GM12874 (cell line): ENCODE measurements at regions not wholly inside any gene's neighbourhood (a gene's known extent, or its start where the extent isn't known, plus 50 kb on each side); places are given as distances from the start of the nearest gene placed in this dataset.

Experiments used
- TF ChIP-seq, protein P1 (sequence below): IDR thresholded peaks from 2 replicates; pipeline ENCODE4 v1.5.1; 2011; ENCODE audit warnings: low read depth, mild to moderate bottlenecking, control low read depth, low read length, moderate library complexity; ENCODE audit not compliant: insufficient read depth

DNA sequence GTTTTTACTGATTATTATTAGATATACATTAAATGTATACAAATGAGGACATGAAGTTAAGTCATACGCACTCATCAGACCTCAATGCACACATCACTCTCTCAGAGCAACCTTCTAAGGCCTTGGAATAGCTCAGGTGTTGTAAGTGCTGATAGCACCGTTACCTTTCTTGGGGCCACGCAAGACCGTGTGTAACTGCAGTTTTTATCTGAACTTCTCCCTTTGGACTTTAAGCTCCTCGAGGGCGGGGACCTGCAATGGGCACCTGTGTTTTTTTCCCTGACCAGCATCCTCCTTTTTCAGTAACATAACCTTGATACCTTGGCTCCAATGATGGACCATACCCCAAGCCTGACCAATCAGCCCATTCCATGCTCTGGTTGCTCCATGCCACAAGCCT is 136.5 kb upstream of the TMCC3 start:
- TF ChIP-seq, protein P1, sequence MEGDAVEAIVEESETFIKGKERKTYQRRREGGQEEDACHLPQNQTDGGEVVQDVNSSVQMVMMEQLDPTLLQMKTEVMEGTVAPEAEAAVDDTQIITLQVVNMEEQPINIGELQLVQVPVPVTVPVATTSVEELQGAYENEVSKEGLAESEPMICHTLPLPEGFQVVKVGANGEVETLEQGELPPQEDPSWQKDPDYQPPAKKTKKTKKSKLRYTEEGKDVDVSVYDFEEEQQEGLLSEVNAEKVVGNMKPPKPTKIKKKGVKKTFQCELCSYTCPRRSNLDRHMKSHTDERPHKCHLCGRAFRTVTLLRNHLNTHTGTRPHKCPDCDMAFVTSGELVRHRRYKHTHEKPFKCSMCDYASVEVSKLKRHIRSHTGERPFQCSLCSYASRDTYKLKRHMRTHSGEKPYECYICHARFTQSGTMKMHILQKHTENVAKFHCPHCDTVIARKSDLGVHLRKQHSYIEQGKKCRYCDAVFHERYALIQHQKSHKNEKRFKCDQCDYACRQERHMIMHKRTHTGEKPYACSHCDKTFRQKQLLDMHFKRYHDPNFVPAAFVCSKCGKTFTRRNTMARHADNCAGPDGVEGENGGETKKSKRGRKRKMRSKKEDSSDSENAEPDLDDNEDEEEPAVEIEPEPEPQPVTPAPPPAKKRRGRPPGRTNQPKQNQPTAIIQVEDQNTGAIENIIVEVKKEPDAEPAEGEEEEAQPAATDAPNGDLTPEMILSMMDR, result no peak

DNA sequence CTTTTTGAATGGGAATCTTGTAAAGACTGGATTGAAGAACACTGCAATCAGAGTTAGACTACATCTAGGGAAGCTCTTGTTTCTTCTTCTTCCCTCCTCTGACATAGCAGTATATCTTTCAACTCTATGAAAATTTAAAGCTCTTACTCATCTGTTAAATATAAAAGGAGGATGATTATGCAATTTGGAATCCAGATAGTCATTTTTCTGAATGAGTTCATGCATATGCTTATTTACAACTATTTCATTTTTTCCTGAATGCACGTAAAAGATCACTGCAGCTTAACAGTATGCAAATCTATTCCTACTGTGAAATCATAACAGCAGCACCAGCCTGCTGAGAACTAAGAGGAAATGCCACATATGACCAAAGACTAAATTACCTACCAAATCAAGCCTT is 133.5 kb upstream of the TMCC3 start:
- TF ChIP-seq, protein P1, result no peak

GRCh38 chr12:94783343-94783742 is 133.0 kb upstream of the TMCC3 start:
- TF ChIP-seq, protein P1, result no peak

- TF ChIP-seq, protein P1, result no peak
Observed at GRCh38 chr12:94781835-94782234, 131.5 kb upstream of the TMCC3 start.

- TF ChIP-seq, protein P1, result no peak
Observed at GRCh38 chr12:94779485-94779884, 129.1 kb upstream of the TMCC3 start.

GRCh38 chr12:94777936-94778335 is 127.6 kb upstream of the TMCC3 start:
- TF ChIP-seq, protein P1, result no peak

DNA sequence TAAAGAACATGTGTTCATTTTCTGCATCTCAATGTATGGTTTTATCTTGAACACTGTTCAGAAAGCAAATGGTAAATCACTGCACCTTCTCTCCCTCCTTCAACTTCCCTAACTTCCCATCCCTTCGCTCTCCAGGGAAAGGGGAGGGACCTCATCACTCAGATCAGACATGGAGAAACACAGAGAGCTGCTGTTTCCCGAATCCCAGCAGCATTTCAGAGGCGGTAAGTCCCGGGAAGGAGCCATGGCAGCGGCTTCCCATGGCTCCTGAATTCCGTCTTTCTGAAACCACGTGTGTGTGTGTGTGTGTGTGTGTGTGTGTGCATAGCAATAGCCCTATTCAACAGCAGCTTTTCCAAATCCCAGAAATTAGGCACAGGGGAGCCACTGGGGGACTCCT is 125.4 kb upstream of the TMCC3 start:
- TF ChIP-seq, protein P1, result no peak

GRCh38 chr12:94771741-94772140 is 121.4 kb upstream of the TMCC3 start:
- TF ChIP-seq, protein P1, result no peak
